ENCODE measurements at regions not wholly inside any gene's neighbourhood (a gene's known extent, or its start where the extent isn't known, plus 50 kb on each side); places are given as distances from the start of the nearest gene placed in this dataset.
"Not testable (repeated sequence)": the region's sequence is repeated elsewhere in the genome, so short reads cannot be mapped to it uniquely, and the experiment has no call there.

GRCh38 chr10:125252937-125253336 is 92.6 kb upstream of the CTBP2 start:
- no peak for DNase-seq (ENCODE audit: extremely low read depth, low read depth)

GRCh38 chr10:125250834-125251233 is 90.5 kb upstream of the CTBP2 start:
- DNase-seq (ENCODE audit: extremely low read depth, low read depth): not testable (repeated sequence)

- no peak for DNase-seq (ENCODE audit: extremely low read depth, low read depth)
Observed at GRCh38 chr10:125249948-125250347, 89.6 kb upstream of the CTBP2 start.

GRCh38 chr10:125248489-125248888 is 88.1 kb upstream of the CTBP2 start:
- no peak for DNase-seq (ENCODE audit: extremely low read depth, low read depth)

DNA sequence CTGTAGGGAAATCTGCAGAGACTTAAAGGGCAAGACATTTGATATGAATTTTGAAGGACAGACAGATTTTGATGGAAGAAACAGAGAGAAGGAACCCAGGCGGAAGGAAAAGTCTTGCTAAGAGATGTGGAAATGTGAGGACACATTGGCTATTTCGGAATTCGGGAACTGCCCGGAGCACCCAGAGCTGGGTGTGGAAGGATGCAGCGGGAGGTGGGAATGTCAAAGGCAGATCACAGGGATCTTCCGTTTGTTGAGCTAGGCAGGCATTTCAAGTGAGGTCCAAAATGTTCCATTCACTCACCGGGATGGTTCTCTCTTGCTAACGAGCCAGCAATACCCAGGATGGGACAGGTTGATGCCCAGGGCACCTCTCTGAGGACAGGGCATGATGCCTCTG is 87.2 kb upstream of the CTBP2 start:
- no peak for DNase-seq (ENCODE audit: extremely low read depth, low read depth)

DNA sequence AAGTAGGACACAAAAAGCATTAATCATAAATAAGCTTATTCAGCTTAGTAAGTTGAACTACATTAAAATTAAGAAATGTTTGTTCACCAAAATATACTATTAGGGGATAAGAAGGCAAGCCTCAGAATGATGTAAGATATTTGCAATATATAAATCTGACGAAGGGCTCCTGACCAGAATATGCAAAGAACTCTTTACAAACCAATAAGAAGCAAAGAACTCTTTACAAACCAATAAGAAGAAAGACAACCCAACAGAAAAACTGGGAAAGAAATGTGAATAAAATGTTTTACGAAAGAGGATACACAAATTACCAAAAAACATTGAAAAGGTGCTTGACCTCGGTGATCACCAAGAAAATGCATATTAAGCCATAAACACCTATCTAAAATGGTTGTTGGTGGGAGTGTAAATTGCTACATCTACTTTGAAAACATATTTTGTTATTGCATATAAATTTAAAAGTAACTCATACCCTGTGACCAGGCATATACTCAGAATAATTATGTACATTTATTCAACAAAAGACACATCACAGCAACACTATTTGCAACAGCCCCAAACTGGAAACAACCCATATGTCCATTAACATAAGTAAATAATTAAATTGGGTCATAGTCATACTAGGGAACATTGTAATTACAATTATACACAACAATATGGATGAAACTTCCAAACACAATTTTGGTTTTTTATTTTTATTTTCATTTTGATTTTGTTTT is 83.3 kb upstream of the CTBP2 start:
- DNase-seq (ENCODE audit: extremely low read depth, low read depth): no peak

GRCh38 chr10:125238682-125239081 is 78.3 kb upstream of the CTBP2 start:
- no peak for DNase-seq (ENCODE audit: extremely low read depth, low read depth)

DNA sequence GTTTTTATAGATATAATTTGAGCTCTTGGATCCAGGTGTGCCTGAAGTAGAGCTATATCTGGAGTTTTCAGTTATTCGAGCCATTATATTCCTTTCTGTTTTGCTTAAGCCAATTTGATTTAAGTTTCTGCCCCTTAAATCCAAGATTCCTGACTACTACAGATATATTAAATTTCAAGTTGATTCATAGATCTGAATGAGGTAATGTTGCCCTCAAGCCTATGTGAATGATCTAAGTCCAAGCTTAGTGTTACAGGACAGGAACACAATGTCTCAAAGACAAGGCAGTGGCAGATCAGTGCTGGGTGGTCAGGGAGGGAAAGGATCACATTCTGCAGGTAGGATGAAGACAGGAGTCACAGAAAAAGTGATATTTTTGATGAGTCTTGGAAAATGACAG is 75.7 kb upstream of the CTBP2 start:
- DNase-seq (ENCODE audit: extremely low read depth, low read depth): no peak

DNA sequence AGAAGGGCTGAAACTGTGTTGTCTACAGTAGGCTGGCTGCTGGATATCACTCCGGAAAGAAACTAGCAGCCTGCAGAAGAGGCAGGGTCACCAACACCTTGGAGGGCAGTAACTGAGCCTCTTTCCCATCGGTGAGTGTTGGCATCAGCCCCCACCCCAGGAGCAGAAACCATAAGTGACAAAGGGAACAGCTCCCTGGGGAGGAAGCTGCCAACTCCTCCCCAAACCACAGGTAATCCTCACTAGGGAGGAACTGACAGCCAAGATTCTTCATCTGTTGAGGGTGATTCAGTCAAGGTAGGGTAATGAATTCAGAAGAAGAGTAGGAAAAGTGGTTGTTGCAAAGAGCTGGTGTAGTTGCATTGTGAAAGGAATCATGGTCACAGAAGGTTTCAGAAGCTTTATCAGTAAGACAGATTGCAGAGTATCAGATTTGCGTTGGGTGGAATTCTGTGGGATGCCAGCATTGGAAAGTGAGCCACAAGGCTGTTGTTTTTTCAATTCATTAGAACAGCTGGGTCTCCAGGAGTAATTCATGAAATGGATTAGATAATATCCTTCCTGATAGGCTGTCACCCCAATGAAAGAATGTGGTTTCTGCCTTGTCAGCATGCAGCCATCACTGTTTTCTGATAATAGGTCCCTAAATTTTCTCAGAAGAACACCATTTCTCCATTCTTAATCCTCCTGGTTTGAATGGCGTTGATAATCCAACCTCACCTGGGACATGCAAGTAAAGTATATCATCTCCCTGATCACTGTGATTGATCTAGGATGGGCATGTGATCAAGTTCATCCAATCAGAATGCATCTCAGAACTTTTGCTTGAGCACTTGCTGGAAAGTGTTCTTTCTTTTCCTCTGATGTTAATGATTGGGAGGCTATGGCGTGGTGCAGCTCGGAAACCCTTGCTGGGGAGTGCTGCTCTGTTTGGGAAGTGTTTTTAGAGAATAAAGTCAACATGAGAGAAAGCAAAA is 75.0 kb upstream of the CTBP2 start:
- no peak for DNase-seq (ENCODE audit: extremely low read depth, low read depth)

DNA sequence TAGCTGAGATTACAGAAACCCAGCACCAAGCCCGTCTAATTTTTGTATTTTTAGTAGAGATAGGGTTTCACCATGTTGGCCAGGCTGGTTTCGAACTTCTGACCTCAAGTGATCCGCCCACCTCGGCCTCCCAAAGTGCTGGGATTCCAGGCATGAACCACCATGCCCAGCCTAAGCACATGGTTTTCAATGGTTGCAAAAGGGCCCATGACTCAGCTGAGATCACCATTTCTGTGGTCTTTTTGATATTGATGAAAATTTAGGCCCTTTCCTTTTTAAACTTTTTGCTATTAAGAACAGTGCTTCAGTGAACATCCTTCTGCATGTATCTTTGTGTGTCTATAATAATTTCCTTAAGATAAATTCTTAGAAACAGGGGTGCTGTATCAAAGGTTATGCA is 74.2 kb upstream of the CTBP2 start:
- DNase-seq (ENCODE audit: extremely low read depth, low read depth): not testable (repeated sequence)

DNA sequence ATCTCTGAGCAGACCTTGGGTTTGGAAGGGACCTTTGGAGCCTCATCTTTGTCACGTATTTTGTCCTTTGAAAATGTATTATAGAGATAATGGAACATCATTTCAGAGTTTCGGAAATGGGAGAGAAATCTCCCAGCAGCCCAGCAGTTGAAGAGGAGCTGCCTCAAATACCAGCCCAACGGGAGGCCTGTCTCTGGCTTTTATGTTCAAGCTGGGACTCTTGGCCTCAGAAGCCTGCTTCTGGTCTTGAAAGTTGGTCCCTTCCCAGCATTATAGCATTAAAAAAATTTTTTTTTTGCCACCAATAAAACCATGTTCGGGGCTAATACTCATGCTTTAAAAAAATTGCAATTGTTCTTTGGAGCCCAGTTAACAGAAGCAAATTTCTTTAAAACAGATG is 73.4 kb upstream of the CTBP2 start:
- DNase-seq (ENCODE audit: extremely low read depth, low read depth): no peak

- no peak for DNase-seq (ENCODE audit: extremely low read depth, low read depth)
Observed at GRCh38 chr10:125232841-125233240, 72.5 kb upstream of the CTBP2 start.

- no peak for DNase-seq (ENCODE audit: extremely low read depth, low read depth)
Observed at GRCh38 chr10:125231813-125232475, 71.6 kb upstream of the CTBP2 start.

DNA sequence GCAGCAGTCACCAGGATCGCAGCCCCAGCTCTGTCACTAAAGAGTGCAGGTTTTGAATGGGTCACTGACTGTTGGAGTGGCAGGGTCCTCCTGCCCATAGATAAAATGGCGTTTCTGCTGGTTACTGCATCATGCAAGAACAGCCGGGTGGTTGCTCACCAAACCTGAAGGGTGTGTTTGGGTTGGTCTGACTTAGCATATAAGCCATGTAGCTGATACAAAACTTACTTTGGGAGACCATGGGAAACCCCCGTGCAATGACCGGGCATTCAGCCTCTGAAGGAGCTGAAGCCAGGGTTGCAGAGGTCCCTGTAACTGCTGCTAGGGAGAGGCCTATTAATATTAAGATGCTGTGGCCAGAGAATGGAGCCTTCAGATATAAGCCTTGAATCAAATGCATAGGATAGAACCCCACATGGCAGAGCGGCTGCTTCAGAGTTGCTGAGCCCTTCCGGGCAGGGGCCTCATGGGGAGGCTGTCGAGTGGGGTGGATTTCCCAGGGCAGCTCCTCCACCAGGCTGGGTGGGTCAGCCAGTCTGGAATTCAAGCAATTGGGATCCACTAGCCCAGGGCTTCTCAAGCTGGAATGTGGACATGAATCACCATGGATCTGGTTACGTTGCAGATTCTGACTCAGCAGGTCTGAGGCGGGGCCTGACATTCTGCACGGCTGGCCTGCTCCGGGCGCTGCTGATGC is 70.9 kb upstream of the CTBP2 start:
- DNase-seq (ENCODE audit: extremely low read depth, low read depth): peak; percentile 90

- DNase-seq (ENCODE audit: extremely low read depth, low read depth): no peak
Observed at GRCh38 chr10:125230251-125230650, 69.9 kb upstream of the CTBP2 start.

DNA sequence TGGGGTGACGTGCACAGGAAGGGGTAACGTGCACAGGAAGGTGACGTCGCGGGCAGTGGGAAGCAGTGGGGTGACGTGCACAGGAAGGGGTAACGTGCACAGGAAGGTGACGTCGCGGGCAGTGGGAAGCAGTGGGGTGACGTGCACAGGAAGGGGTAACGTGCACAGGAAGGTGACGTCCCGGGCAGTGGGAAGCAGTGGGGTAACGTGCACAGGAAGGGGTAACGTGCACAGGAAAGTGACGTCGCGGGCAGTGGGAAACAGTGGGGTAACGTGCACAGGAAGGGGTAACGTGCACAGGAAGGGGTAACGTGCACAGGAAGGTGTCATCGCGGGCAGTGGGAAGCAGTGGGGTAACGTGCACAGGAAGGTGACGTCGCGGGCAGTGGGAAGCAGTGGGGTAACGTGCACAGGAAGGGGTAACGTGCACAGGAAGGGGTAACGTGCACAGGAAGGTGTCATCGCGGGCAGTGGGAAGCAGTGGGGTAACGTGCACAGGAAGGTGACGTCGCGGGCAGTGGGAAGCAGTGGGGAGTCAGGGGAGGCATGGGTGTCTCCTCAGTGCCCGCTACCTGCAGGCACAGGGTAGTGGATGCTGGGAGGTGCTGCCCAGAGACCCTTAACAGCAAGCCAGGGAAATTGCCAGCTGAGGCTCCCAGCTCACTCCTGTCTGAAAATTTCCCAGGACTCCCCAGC is 68.0 kb upstream of the CTBP2 start:
- DNase-seq (ENCODE audit: extremely low read depth, low read depth): not testable (repeated sequence)

DNA sequence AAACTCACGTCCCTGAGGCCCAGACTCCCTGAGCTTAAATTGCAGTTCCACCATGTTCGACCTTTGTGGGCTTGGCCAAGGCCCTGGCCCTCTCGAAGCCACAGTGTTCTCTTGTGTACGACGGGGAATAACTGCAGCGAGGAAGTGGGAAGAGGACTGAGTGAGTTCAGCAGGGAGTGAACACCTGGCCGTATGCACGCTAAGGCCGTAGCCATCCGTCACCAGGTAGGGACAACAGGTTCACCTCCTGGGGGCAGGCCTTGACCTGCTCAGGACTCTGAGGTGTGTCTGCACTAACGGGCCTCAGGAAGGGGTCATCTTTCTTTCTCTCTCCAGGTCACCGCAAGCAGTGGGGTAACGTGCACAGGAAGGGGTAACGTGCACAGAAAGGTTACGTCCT is 67.2 kb upstream of the CTBP2 start:
- no peak for DNase-seq (ENCODE audit: extremely low read depth, low read depth)

GRCh38 chr10:125226823-125227222 is 66.5 kb upstream of the CTBP2 start:
- DNase-seq (ENCODE audit: extremely low read depth, low read depth): no peak

DNA sequence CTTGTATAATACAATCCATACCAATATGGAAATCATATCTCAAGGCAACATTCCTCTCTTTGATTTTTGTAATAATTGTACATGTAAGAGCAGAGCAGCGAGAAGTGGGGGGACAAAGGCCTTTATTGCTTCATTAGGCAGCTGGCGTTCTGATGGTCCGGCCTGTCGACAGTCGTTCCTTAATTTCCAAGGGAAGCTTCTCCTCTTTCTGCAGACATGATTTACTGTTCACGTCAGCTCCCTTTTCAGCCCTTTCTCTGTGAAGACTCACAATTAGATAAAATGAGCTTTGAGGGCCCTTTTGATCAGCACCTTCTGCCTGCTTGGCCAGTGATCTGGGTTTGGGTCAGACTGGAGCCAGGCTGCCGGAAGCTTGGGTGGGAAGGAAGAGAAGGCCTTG is 65.6 kb upstream of the CTBP2 start:
- DNase-seq (ENCODE audit: extremely low read depth, low read depth): no peak

GRCh38 chr10:125225051-125225450 is 64.7 kb upstream of the CTBP2 start:
- DNase-seq (ENCODE audit: extremely low read depth, low read depth): no peak
